Panc1 (cell line): ENCODE measurements at regions not wholly inside any gene's neighbourhood (a gene's known extent, or its start where the extent isn't known, plus 50 kb on each side); places are given as distances from the start of the nearest gene placed in this dataset.

ENCODE experiments used
- CTCF ChIP-seq: fragments of 450-650 bp; IDR thresholded peaks from 2 replicates; pipeline ENCODE4 v1.5.1; 2017; ENCODE audit warnings: mild to moderate bottlenecking
- POLR2AphosphoS5 ChIP-seq: IDR thresholded peaks from 2 replicates; pipeline ENCODE4 v1.6.1; 2012; ENCODE audit warnings: mild to moderate bottlenecking, low read depth, low read length, moderate library complexity
- REST ChIP-seq, 2 experiments: IDR thresholded peaks; 2 replicates each; pipeline ENCODE4 v1.6.1; 2011 to 2012; ENCODE audit warnings: low read depth in 2 of 2, control low read depth in 1 of 2, low read length in 1 of 2, mild to moderate bottlenecking in 1 of 2, moderate library complexity in 1 of 2; ENCODE audit not compliant: insufficient read depth in 1 of 2

- TF ChIP-seq CTCF (no peak), POLR2AphosphoS5 (no peak), REST (IDR thresholded peaks at IDR 0.05; ENCODE audit: insufficient read depth in 1 of 2, low read depth in 2 of 2, low read length in 1 of 2) (no peak)
Measured at GRCh38 chr10:60998932-60999331, 54.9 kb upstream of the RHOBTB1 start.
